Right lobe of liver (tissue), 6 donors: ENCODE measurements at regions not wholly inside any gene's neighbourhood (a gene's known extent, or its start where the extent isn't known, plus 50 kb on each side); places are given as distances from the start of the nearest gene placed in this dataset.

ENCODE experiments used
- ATAC-seq, 4 donors: fragments of 200-7000 bp; cut with Tn5 transposase; one replicate each; pipeline ENCODE4 v1.9.1; 2020; ENCODE audit warnings: mild to moderate bottlenecking in 4 of 4, moderate library complexity in 4 of 4
- DNase-seq, 3 donors: peaks; one replicate each; pipeline ENCODE4 v3.0.0-alpha.2; 2020
- H3K27ac ChIP-seq, 3 donors: fragments of 200-600 bp; one replicate each; pipeline ENCODE4 v1.8.0; 2022
- H3K27me3 ChIP-seq, 2 donors: fragments of 200-600 bp; one replicate each; pipeline ENCODE4 v1.8.0; 2022
- H3K36me3 ChIP-seq, 4 donors: fragments of 200-600 bp; sonication (generic) in 1 of 4; one replicate each; pipeline versions ENCODE4 v1.5.1 to v1.8.0; 2017 to 2022; ENCODE audit warnings: control low read depth in 1 of 4
- H3K4me1 ChIP-seq, 4 donors: fragments of 200-600 bp; sonication (generic) in 1 of 4; one replicate each; pipeline versions ENCODE4 v1.5.1 to v1.8.0; 2017 to 2022; ENCODE audit warnings: control low read depth in 1 of 4
- H3K4me3 ChIP-seq, 3 donors: fragments of 200-600 bp; one replicate each; pipeline ENCODE4 v1.8.0; 2022
- H3K9me3 ChIP-seq, 4 donors: fragments of 200-600 bp; sonication (generic) in 1 of 4; one replicate each; pipeline versions ENCODE4 v1.5.1 to v1.8.0; 2017 to 2022; ENCODE audit warnings: control low read depth in 1 of 4
- CTCF ChIP-seq, 4 donors: fragments of 200-600 bp in 3 of 4; fragments of 450-650 bp in 1 of 4; IDR thresholded peaks; one replicate each; pipeline versions ENCODE4 v1.5.1 to v1.8.0; 2016 to 2022; ENCODE audit warnings: antibody characterized with exemption in 4 of 4, mild to moderate bottlenecking in 2 of 4
- POLR2A ChIP-seq: fragments of 450-650 bp; IDR thresholded peaks from one replicate; pipeline ENCODE4 v1.6.1; 2017; ENCODE audit warnings: antibody characterized with exemption, mild to moderate bottlenecking
- WGBS: methylation state at CpG from one replicate; pipeline ENCODE4 v1.1.6; 2018; ENCODE audit warnings: low coverage, low lambda C conversion rate; ENCODE audit not compliant: insufficient coverage; ENCODE audit errors: missing lambda C conversion rate; 5-methylcytosine and 5-hydroxymethylcytosine counted together
- intact Hi-C, 2 donors: fragments of 100-400 bp; cut with DNase I; formaldehyde crosslinking; loops; one replicate each; pipeline versions ENCODE4 v1.11.2 to v1.14.1; 2022
- donor health status: DM: no; HTN: yes; CAD: no.
- donor health status: DM: no; HTN: no; CAD: no.
- donor health status: DM: no; HTN: no; CAD: no.
- donor health status: DM: no; HTN: yes; CAD: no.
- donor health status: DM: no; HTN: yes; CAD: no.

- Histone ChIP-seq H3K36me3 (no peaks in the 10 kb centered on the region), H3K27ac (no peak overlapping the region), H3K9me3 (no peaks in the 10 kb centered on the region), H3K27me3 (no peaks in the 10 kb centered on the region), H3K4me1 (no peaks in the 10 kb centered on the region), H3K4me3 (no peak overlapping the region)
- intact Hi-C loops, result no loop called here
- no peak for TF ChIP-seq CTCF (IDR thresholded peaks at IDR 0.05)
- TF ChIP-seq POLR2A, result no peak
- WGBS, result 83% methylated on average over 9 of the region's 9 CpGs
- no peak for DNase-seq
- ATAC-seq, result no peak
Measured at GRCh38 chr22:19615867-19616581, 91.8 kb upstream of the CLDN5 start.

DNA sequence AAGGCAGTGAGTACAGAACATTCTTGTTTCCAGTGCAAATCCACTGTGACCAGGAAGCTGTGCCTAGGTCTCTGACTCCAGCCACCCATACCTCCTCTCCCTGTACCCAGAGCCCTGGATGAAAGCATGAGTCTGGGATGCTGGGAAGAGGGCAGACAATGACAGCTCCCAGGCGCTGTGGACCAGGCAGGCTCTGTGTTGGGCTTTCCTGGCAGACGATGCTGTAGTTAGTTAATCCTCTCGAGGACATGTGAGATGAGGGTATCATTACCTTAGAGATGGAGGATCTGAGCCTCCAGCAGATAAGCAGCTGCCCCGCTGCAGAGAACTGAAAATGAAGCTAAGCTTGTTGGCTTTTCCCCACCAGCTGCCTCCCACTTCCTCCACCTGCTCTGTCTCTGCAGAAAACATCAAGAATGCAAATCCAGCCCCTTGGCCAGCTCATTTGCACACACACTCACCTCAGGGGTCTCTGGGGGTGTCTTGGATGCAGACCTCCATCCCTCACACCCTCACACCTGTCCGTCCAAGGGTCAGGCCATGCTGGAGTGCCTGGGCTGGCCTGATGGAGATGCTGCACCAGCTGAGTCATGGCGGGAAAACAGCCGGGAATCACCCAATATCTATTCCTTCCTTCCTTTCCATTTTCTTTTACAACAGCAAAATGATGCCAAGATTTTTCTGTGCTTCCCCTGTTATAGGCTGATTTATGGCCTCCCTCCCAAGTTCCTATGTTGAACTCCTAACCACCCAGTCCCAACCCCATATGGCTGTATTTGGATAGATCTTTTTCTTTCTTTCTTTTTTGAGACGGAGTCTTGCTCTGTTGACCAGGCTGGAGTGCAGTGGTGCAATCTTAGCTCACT, 94.9 kb upstream of the SEPTIN5 start:
- Histone ChIP-seq H3K9me3 (no peaks in the 10 kb centered on the region), H3K27me3 (no peaks in the 10 kb centered on the region), H3K4me1 (no peaks in the 10 kb centered on the region), H3K4me3 (no peak overlapping the region), H3K27ac (no peak overlapping the region), H3K36me3 (no peaks in the 10 kb centered on the region)
- ATAC-seq (no peak), DNase-seq (no peak)
- 63% methylated on average over 5 of the region's 8 CpGs for whole genome bisulfite sequencing
- intact Hi-C loops, result no loop called here
- TF ChIP-seq CTCF (IDR thresholded peaks at IDR 0.05) (no peak), POLR2A (no peak)

DNA sequence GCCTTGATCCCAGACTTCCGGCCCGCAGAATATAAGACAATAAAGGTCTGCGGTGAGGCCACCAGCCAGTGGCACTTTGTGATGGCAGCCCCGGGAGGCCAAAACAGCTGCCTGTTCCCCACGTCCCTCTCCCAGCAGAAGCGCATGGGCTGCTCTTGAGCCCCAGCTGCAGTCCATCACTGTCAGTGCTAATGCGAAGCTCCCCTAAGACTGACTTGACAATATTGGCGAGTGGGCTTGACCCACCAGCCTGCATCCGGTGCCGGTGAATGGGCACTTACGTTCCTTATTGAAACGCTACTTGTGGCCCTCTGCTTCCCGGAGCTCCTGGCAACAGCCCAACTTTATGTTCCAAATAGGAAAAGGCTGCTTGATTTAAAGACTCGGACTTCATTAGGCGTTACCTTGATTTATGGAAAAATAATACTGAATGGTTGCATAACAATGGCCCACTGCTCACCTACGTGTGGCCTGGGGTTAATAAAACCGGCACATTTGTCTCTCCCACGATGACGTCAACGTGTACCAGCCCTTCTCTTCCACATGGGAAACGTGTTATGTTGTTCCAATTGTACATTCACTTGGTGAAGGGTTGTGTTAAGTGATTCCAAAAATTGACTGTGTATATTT, 93.4 kb upstream of the SEPTIN5 start:
- 65% methylated on average over 9 of the region's 21 CpGs for WGBS
- ATAC-seq (no peak), DNase-seq (no peak)
- Histone ChIP-seq H3K27me3 (no peaks in the 10 kb centered on the region), H3K36me3 (no peaks in the 10 kb centered on the region), H3K4me3 (no peak overlapping the region), H3K4me1 (no peaks in the 10 kb centered on the region), H3K9me3 (no peaks in the 10 kb centered on the region), H3K27ac (no peak overlapping the region)
- TF ChIP-seq POLR2A (no peak), CTCF (IDR thresholded peaks at IDR 0.05) (no peak)
- intact Hi-C loops, result no loop called here

DNA sequence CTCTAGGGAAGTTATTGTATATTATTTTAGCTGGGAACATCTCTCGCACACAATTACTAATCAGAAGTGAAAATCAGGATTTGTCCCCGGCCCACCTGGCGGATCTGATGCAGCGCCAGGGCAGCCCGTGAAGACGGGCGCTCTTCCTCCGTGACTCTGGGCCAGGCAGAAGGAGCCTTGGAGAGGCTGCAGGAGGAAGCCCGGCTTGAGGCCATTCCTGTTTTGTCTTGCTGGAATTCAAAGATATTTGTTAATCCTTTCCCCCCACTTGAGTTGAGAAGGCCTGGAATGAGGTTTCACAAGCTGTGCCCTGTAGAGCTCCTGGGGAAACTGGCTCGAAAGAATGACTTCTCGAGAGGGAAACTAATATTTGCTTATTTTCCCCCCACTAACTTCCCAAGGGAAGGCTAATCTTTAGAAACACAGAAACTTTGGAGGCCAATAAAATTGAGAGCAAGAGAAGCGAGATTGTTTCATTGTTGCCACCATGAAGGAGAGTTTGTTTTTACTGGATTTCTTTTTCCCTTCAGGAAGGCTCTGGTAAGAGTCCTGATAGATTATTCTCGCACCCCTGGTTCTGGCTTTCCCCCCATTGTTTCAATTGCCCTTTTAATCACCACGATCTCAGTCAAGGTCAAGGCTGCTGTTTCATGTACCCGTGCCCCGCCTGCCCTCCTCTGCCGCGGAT, 92.8 kb upstream of the SEPTIN5 start:
- H3K27ac ChIP-seq, result no peak overlapping the region
- no peaks in the 10 kb centered on the region for H3K9me3 ChIP-seq
- TF ChIP-seq POLR2A (no peak), CTCF (IDR thresholded peaks at IDR 0.05) (no peak)
- no peak for DNase-seq
- no peaks in the 10 kb centered on the region for H3K36me3 ChIP-seq
- no peak for ATAC-seq
- no peaks in the 10 kb centered on the region for H3K27me3 ChIP-seq
- no peaks in the 10 kb centered on the region for H3K4me1 ChIP-seq
- intact Hi-C loops, result no loop called here
- H3K4me3 ChIP-seq, result no peak overlapping the region
- 83% methylated on average over 14 of the region's 18 CpGs for WGBS
